H1 (cell line): ENCODE measurements at regions not wholly inside any gene's neighbourhood (a gene's known extent, or its start where the extent isn't known, plus 50 kb on each side); places are given as distances from the start of the nearest gene placed in this dataset.

Experiments used
- CTCF ChIA-PET: fragments of 300-600 bp; sonication (Branson Sonifier 250); formaldehyde crosslinking; loops from one replicate; lab custom pipeline; 2021; ENCODE audit not compliant: partially characterized antibody; lab: Charles Lee
- POLR2A ChIA-PET: fragments of 300-600 bp; sonication (Branson Sonifier 250); formaldehyde crosslinking; loops from one replicate; lab custom pipeline; 2021; ENCODE audit warnings: inconsistent platforms; ENCODE audit not compliant: partially characterized antibody; lab: Charles Lee
- DNase-seq, 2 experiments: peaks; one replicate each; pipeline versions ENCODE4 v3.0.0 to v3.0.0-alpha.2; 2010 to 2022; ENCODE audit warnings: low spot score in 2 of 2, low read depth in 1 of 2, mixed read lengths in 1 of 2
- FAIRE-seq: peaks from 2 replicates; lab custom pipeline; 2011; peaks lifted over from hg19 to GRCh38; lab: Jason Lieb, UNC
- H2AFZ ChIP-seq: 2 replicates; pipeline ENCODE4 v1.8.1; 2012; ENCODE audit warnings: low read length, inconsistent platforms
- H2AK5ac ChIP-seq: 2 replicates; pipeline ENCODE4 v1.6.1; 2013; ENCODE audit warnings: low read depth, low read length
- H2BK120ac ChIP-seq: replicated peaks from 2 replicates; pipeline ENCODE3; 2013; ENCODE audit warnings: low read depth, low read length, inconsistent platforms
- H2BK12ac ChIP-seq: 2 replicates; pipeline ENCODE4 v1.6.1; 2013; ENCODE audit warnings: low read depth, low read length
- H2BK15ac ChIP-seq: 2 replicates; pipeline ENCODE4 v1.6.1; 2013; ENCODE audit warnings: low read length
- H2BK20ac ChIP-seq: 2 replicates; pipeline ENCODE4 v1.6.1; 2013; ENCODE audit warnings: low read length
- H2BK5ac ChIP-seq: 2 replicates; pipeline ENCODE4 v1.6.1; 2013; ENCODE audit warnings: low read depth, low read length
- H3K14ac ChIP-seq: 2 replicates; pipeline ENCODE4 v1.6.1; 2013; ENCODE audit warnings: inconsistent platforms; ENCODE audit not compliant: insufficient read length
- H3K18ac ChIP-seq: 2 replicates; pipeline ENCODE4 v1.6.1; 2013; ENCODE audit warnings: low read length; ENCODE audit errors: extremely low read depth
- H3K23ac ChIP-seq: 2 replicates; pipeline ENCODE4 v1.6.1; 2013; ENCODE audit warnings: inconsistent platforms; ENCODE audit not compliant: insufficient read length
- H3K23me2 ChIP-seq: 2 replicates; pipeline ENCODE4 v1.6.1; 2013; ENCODE audit warnings: low read depth, low read length
- H3K27ac ChIP-seq: 2 replicates; pipeline ENCODE4 v1.6.1; 2011; ENCODE audit warnings: low read depth, low read length, inconsistent platforms
- H3K27me3 ChIP-seq, 4 experiments: replicated peaks in 1 of 4; 1 replicate in 1 of 4; 2 replicates in 3 of 4; pipeline versions ENCODE4 v1.6.1 to v1.8.1; 2011 to 2013; ENCODE audit warnings: low read length in 3 of 4, mild to moderate bottlenecking in 3 of 4, inconsistent platforms in 2 of 4, mixed read lengths in 2 of 4, moderate library complexity in 1 of 4; ENCODE audit not compliant: control insufficient read depth in 3 of 4, insufficient read depth in 3 of 4; ENCODE audit errors: extremely low read depth in 1 of 4
- H3K36me3 ChIP-seq, 4 experiments: 2 replicates each; pipeline versions ENCODE4 v1.6.1 to v1.8.1; 2011 to 2013; ENCODE audit warnings: mild to moderate bottlenecking in 4 of 4, low read length in 3 of 4, moderate library complexity in 2 of 4, control low read depth in 1 of 4, inconsistent platforms in 1 of 4; ENCODE audit not compliant: insufficient read depth in 4 of 4, control insufficient read depth in 2 of 4
- H3K4ac ChIP-seq: replicated peaks from 2 replicates; pipeline ENCODE3; 2013; ENCODE audit warnings: low read length, low read depth, mixed read lengths, inconsistent platforms; ENCODE audit not compliant: insufficient read length
- H3K4me1 ChIP-seq, 4 experiments: replicated peaks in 1 of 4; 1 replicate in 1 of 4; 2 replicates in 3 of 4; pipeline versions ENCODE4 v1.6.1 to v1.8.1; 2011 to 2013; ENCODE audit warnings: low read length in 3 of 4, inconsistent platforms in 2 of 4, mixed read lengths in 1 of 4; ENCODE audit not compliant: insufficient read depth in 4 of 4, control insufficient read depth in 3 of 4
- H3K4me2 ChIP-seq, 2 experiments: 2 replicates each; pipeline versions ENCODE4 v1.6.1 to v1.8.1; 2011 to 2013; ENCODE audit warnings: low read depth in 2 of 2, low read length in 2 of 2, control low read depth in 1 of 2, inconsistent platforms in 1 of 2, mild to moderate bottlenecking in 1 of 2; ENCODE audit not compliant: insufficient read depth in 1 of 2
- H3K4me3 ChIP-seq, 4 experiments: fragments of 200-600, 300-600 bp in 1 of 4; sonication (generic), shearing (Covaris generic), sonication (Bioruptor Twin) in 1 of 4; 2 replicates each; pipeline versions ENCODE4 v1.5.1 to v1.8.1; 2011 to 2016; ENCODE audit warnings: low read length in 4 of 4, low read depth in 3 of 4, control low read depth in 2 of 4, inconsistent platforms in 2 of 4, mild to moderate bottlenecking in 2 of 4, mixed read lengths in 1 of 4, moderate library complexity in 1 of 4; ENCODE audit not compliant: insufficient read depth in 2 of 4; ENCODE audit errors: extremely low read depth in 1 of 4
- H3K56ac ChIP-seq: replicated peaks from 2 replicates; pipeline ENCODE3; 2013; ENCODE audit warnings: low read depth, mild to moderate bottlenecking, mixed read lengths, low read length, inconsistent platforms; ENCODE audit not compliant: insufficient read length
- H3K79me1 ChIP-seq: 2 replicates; pipeline ENCODE4 v1.6.1; 2013; ENCODE audit warnings: low read depth, low read length, control low read depth
- H3K79me2 ChIP-seq, 2 experiments: 2 replicates each; pipeline versions ENCODE4 v1.6.1 to v1.8.1; 2012 to 2013; ENCODE audit warnings: low read length in 2 of 2, mild to moderate bottlenecking in 2 of 2, inconsistent platforms in 1 of 2; ENCODE audit not compliant: insufficient read depth in 2 of 2, control insufficient read depth in 1 of 2
- H3K9ac ChIP-seq, 4 experiments: replicated peaks in 1 of 4; 1 replicate in 1 of 4; 2 replicates in 3 of 4; pipeline versions ENCODE4 v1.6.1 to v1.8.1; 2011 to 2013; ENCODE audit warnings: low read depth in 3 of 4, low read length in 3 of 4, control low read depth in 2 of 4, mild to moderate bottlenecking in 2 of 4, moderate library complexity in 2 of 4, inconsistent platforms in 1 of 4; ENCODE audit errors: extremely low read depth in 1 of 4
- H3K9me3 ChIP-seq, 2 experiments: 2 replicates each; pipeline versions ENCODE4 v1.6.1 to v1.8.1; 2012 to 2013; ENCODE audit warnings: mild to moderate bottlenecking in 2 of 2, moderate library complexity in 2 of 2, control low read depth in 1 of 2, inconsistent platforms in 1 of 2, low read depth in 1 of 2, low read length in 1 of 2, mixed read lengths in 1 of 2; ENCODE audit not compliant: insufficient read depth in 2 of 2
- H4K20me1 ChIP-seq, 2 experiments: replicated peaks in 1 of 2; 2 replicates each; pipeline versions ENCODE3 to v1.8.1; 2011 to 2013; ENCODE audit warnings: inconsistent platforms in 2 of 2, low read length in 2 of 2, mild to moderate bottlenecking in 1 of 2; ENCODE audit not compliant: insufficient read depth in 2 of 2, control insufficient read depth in 1 of 2
- H4K5ac ChIP-seq: 2 replicates; pipeline ENCODE4 v1.6.1; 2013; ENCODE audit warnings: low read length, low read depth, mixed read lengths, inconsistent platforms; ENCODE audit not compliant: insufficient read length
- H4K8ac ChIP-seq: 2 replicates; pipeline ENCODE4 v1.8.0; 2013; ENCODE audit warnings: mild to moderate bottlenecking, moderate library complexity, low read length, inconsistent platforms; ENCODE audit not compliant: insufficient read depth; ENCODE audit errors: extremely low read depth
- H4K91ac ChIP-seq: replicated peaks from 2 replicates; pipeline ENCODE3; 2013; ENCODE audit warnings: low read length, mixed read lengths, inconsistent platforms; ENCODE audit not compliant: insufficient read length
- CEBPB ChIP-seq: IDR thresholded peaks from 2 replicates; pipeline ENCODE4 v1.6.1; 2012; ENCODE audit warnings: low read depth, low read length
- WGBS, 2 experiments: shearing (Covaris generic) in 1 of 2; methylation state at CpG; one replicate each; pipeline versions ENCODE4 v1.1.6 to v1.1.7; 2013 to 2015; ENCODE audit warnings: low lambda C conversion rate in 2 of 2, mixed read lengths in 2 of 2, inconsistent platforms in 1 of 2, low coverage in 1 of 2, missing lambda C conversion rate in 1 of 2; ENCODE audit not compliant: insufficient replicate concordance in 2 of 2, insufficient coverage in 1 of 2, insufficient read length in 1 of 2; ENCODE audit errors: extremely low coverage in 1 of 2, missing lambda C conversion rate in 1 of 2; 5-methylcytosine and 5-hydroxymethylcytosine counted together
- TF ChIP-seq, protein P1 (sequence below): IDR thresholded peaks from 2 replicates; pipeline ENCODE4 v1.6.1; 2011; ENCODE audit warnings: low read depth, mild to moderate bottlenecking, low read length; ENCODE audit not compliant: insufficient read depth

DNA sequence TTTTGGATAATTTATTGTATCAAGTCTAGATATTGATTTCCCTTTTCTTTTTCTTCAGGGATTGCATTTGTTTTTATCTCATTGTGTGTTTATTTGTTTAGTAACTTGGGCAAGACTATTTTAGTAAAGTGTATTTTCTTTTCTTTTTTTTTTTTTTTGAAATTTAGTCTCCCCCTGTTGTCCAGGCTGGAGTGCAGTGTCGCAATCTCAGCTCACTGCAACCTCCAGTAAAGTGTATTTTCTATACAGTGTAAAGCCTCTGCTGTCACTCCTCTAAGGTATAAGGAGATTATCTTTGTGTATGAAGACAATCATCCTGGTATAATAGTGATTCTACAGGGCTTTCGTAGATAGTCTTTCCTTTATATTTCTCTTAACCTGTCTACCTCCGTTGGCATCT, 2546.0 kb downstream of the PCDH9 start:
- no peak for DNase-seq
- Histone ChIP-seq H2AFZ (peak overlapping the region; percentile 13; the same call in 1 of the 2 replicates), H2BK120ac (peak overlapping the region; percentile 64), H3K36me3 (no peaks in the 10 kb centered on the region), H4K5ac (peak overlapping the region; percentile 12), H3K9ac (no peak overlapping the region), H3K4me2 (peak overlapping the region; percentile 47 to 61), H3K56ac (no peak overlapping the region), H3K27me3 (no peaks in the 10 kb centered on the region), H3K23ac (no peak overlapping the region), H3K9me3 (no peaks in the 10 kb centered on the region), H3K27ac (no peak overlapping the region), H2BK15ac (no peak overlapping the region), H2BK12ac (no peak overlapping the region), H2AK5ac (no peak overlapping the region), H3K4me1 (peaks cover 0 to 12% (median 3%) of the 10 kb centered on the region in 4 experiments; a peak in 4 of 7 replicates), H3K4me3 (no peak overlapping the region), H2BK5ac (peak overlapping the region; percentile 69; the same call in 1 of the 2 replicates), H2BK20ac (peak overlapping the region; percentile 15; the same call in 1 of the 2 replicates), H3K23me2 (peaks cover 2% of the 10 kb centered on the region; the same call in 1 of the 2 replicates), H3K79me2 (no peaks in the 10 kb centered on the region), H3K4ac (no peak overlapping the region), H4K8ac (no peak overlapping the region), H3K14ac (no peak overlapping the region), H3K79me1 (no peaks in the 10 kb centered on the region), H4K20me1 (no peaks in the 10 kb centered on the region), H3K18ac (no peak overlapping the region), H4K91ac (peak overlapping the region; percentile 55)
- POLR2A ChIA-PET, result no interaction called here
- CTCF ChIA-PET, result no interaction called here
- 59% methylated on average over 3 of the region's 3 CpGs; no CpG with 5 or more reads in 1 of the 2 experiments for WGBS, 2 experiments
- FAIRE-seq, result no peak
- TF ChIP-seq, protein P1, sequence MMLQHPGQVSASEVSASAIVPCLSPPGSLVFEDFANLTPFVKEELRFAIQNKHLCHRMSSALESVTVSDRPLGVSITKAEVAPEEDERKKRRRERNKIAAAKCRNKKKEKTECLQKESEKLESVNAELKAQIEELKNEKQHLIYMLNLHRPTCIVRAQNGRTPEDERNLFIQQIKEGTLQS, result no peak
- peak; percentile 74; the same call in 1 of the 2 replicates for TF ChIP-seq CEBPB
